GM19239 (cell line): ENCODE measurements at regions not wholly inside any gene's neighbourhood (a gene's known extent, or its start where the extent isn't known, plus 50 kb on each side); places are given as distances from the start of the nearest gene placed in this dataset.
"Not testable (repeated sequence)": the region's sequence is repeated elsewhere in the genome, so short reads cannot be mapped to it uniquely, and the experiment has no call there.

ENCODE experiments used
- DNase-seq: peaks from one replicate; pipeline ENCODE4 v3.0.0; 2011; ENCODE audit warnings: low spot score; ENCODE audit not compliant: insufficient read length
- FAIRE-seq: peaks from 2 replicates; lab custom pipeline; 2011; peaks lifted over from hg19 to GRCh38; lab: Jason Lieb, UNC

GRCh38 chr6:9028086-9028485, 592.7 kb upstream of the SLC35B3 start:
- FAIRE-seq, result no peak
- DNase-seq, result no peak

GRCh38 chr6:9025796-9026394, 590.5 kb upstream of the SLC35B3 start:
- DNase-seq (no peak), FAIRE-seq (no peak)

- DNase-seq (no peak), FAIRE-seq (no peak)
Measured at GRCh38 chr6:9025228-9025627, 589.9 kb upstream of the SLC35B3 start.

- FAIRE-seq, result not testable (repeated sequence)
Measured at GRCh38 chr6:9024246-9024645, 588.9 kb upstream of the SLC35B3 start.

GRCh38 chr6:9020001-9020400, 584.7 kb upstream of the SLC35B3 start:
- FAIRE-seq, result no peak
- no peak for DNase-seq

More at GRCh38 chr6:9024246-9024645, 588.9 kb upstream of the SLC35B3 start:
- not testable (repeated sequence) for DNase-seq

GRCh38 chr6:9009931-9010330, 574.6 kb upstream of the SLC35B3 start:
- DNase-seq (no peak), FAIRE-seq (no peak)

- FAIRE-seq (no peak), DNase-seq (no peak)
Measured at GRCh38 chr6:9007027-9007426, 571.7 kb upstream of the SLC35B3 start.

- FAIRE-seq (no peak), DNase-seq (no peak)
Measured at GRCh38 chr6:9002833-9003232, 567.5 kb upstream of the SLC35B3 start.

- no peak for FAIRE-seq
Measured at GRCh38 chr6:8995156-8995555, 559.8 kb upstream of the SLC35B3 start.

GRCh38 chr6:8993111-8993510, 557.8 kb upstream of the SLC35B3 start:
- no peak for DNase-seq
- FAIRE-seq, result no peak

More at GRCh38 chr6:8995156-8995555, 559.8 kb upstream of the SLC35B3 start:
- DNase-seq, result no peak

- no peak for DNase-seq
- FAIRE-seq, result no peak
Measured at GRCh38 chr6:8991844-8992243, 556.5 kb upstream of the SLC35B3 start.

GRCh38 chr6:8990075-8990474, 554.7 kb upstream of the SLC35B3 start:
- FAIRE-seq, result no peak
- no peak for DNase-seq

GRCh38 chr6:8983202-8983688, 547.9 kb upstream of the SLC35B3 start:
- DNase-seq, result peak; percentile 16
- FAIRE-seq, result peak; percentile 82

- DNase-seq (no peak), FAIRE-seq (no peak)
Measured at GRCh38 chr6:8982668-8983067, 547.3 kb upstream of the SLC35B3 start.

GRCh38 chr6:8973395-8973794, 538.0 kb upstream of the SLC35B3 start:
- FAIRE-seq (no peak), DNase-seq (no peak)

GRCh38 chr6:8969747-8970146, 534.4 kb upstream of the SLC35B3 start:
- FAIRE-seq (no peak), DNase-seq (no peak)

GRCh38 chr6:8958894-8959511, 523.7 kb upstream of the SLC35B3 start:
- no peak for DNase-seq
- no peak for FAIRE-seq

GRCh38 chr6:8953310-8953709, 518.0 kb upstream of the SLC35B3 start:
- no peak for FAIRE-seq
- DNase-seq, result no peak

- no peak for DNase-seq
- no peak for FAIRE-seq
Measured at GRCh38 chr6:8948733-8949132, 513.4 kb upstream of the SLC35B3 start.

GRCh38 chr6:8947900-8948299, 512.6 kb upstream of the SLC35B3 start:
- FAIRE-seq (no peak), DNase-seq (no peak)

- DNase-seq (no peak), FAIRE-seq (no peak)
Measured at GRCh38 chr6:8944548-8944947, 509.2 kb upstream of the SLC35B3 start.

GRCh38 chr6:8943073-8943472, 507.7 kb upstream of the SLC35B3 start:
- FAIRE-seq (no peak), DNase-seq (no peak)
